ENCODE measurements at regions not wholly inside any gene's neighbourhood (a gene's known extent, or its start where the extent isn't known, plus 50 kb on each side); places are given as distances from the start of the nearest gene placed in this dataset.

DNA sequence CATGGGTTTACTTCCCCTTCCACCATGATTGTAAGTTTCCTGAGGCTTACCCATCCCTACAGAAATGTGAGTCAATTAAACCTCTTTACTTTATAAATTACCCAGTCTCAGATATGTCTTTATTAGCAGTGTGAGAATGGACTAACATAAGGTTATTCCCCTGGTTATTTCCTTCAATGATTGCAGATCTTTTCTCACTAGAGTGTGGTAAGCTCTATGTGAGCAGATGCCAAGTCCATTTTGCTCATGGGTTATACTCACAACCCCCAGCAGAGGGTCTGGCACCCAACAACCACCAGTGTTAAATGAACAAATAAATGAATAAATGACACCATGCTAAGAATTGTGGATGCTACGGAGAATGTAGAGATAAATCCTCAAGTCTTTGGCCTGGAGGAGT, 472.8 kb downstream of the LIG4 start:
- Mint-ChIP-seq H3K27me3 (ENCODE audit: low read depth) (no peaks in the 10 kb centered on the region), H3K36me3 (ENCODE audit: low read depth) (no peaks in the 10 kb centered on the region), H3K4me1 (ENCODE audit: low read depth) (no peaks in the 10 kb centered on the region), H3K27ac (ENCODE audit: unreplicated experiment) (no peak overlapping the region), H3K9me3 (ENCODE audit: low read depth) (no peaks in the 10 kb centered on the region), H3K4me3 (ENCODE audit: unreplicated experiment) (no peak overlapping the region)
- no peak for DNase-seq (ENCODE audit: low spot score)
- TF ChIP-seq, protein P1, sequence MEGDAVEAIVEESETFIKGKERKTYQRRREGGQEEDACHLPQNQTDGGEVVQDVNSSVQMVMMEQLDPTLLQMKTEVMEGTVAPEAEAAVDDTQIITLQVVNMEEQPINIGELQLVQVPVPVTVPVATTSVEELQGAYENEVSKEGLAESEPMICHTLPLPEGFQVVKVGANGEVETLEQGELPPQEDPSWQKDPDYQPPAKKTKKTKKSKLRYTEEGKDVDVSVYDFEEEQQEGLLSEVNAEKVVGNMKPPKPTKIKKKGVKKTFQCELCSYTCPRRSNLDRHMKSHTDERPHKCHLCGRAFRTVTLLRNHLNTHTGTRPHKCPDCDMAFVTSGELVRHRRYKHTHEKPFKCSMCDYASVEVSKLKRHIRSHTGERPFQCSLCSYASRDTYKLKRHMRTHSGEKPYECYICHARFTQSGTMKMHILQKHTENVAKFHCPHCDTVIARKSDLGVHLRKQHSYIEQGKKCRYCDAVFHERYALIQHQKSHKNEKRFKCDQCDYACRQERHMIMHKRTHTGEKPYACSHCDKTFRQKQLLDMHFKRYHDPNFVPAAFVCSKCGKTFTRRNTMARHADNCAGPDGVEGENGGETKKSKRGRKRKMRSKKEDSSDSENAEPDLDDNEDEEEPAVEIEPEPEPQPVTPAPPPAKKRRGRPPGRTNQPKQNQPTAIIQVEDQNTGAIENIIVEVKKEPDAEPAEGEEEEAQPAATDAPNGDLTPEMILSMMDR (IDR thresholded peaks at IDR 0.05) = no peak

DNA sequence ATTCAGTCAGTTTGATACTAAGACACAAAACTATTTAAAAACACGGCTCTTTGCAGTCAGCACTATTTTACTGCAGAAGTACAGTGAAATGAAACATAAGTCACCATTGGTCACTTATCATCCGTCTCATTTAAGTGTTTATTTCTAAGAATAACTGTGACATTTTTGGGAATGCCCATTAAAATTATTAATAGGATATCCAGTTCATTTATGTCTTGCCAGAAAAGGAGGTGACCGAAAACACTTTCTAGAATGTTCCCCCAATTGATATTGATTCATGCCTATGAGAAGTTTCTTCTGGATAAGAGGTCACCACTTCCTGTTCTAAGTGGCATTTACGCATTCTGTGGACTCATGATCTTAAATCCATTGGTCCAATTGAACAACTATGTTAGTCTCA, 477.3 kb downstream of the LIG4 start:
- Mint-ChIP-seq H3K27ac (ENCODE audit: unreplicated experiment) (no peak overlapping the region), H3K36me3 (ENCODE audit: low read depth) (no peaks in the 10 kb centered on the region), H3K9me3 (ENCODE audit: low read depth) (no peaks in the 10 kb centered on the region), H3K27me3 (ENCODE audit: low read depth) (no peaks in the 10 kb centered on the region), H3K4me1 (ENCODE audit: low read depth) (no peaks in the 10 kb centered on the region), H3K4me3 (ENCODE audit: unreplicated experiment) (no peak overlapping the region)
- no peak for DNase-seq (ENCODE audit: low spot score)
- TF ChIP-seq, protein P1 (IDR thresholded peaks at IDR 0.05) = no peak

DNA sequence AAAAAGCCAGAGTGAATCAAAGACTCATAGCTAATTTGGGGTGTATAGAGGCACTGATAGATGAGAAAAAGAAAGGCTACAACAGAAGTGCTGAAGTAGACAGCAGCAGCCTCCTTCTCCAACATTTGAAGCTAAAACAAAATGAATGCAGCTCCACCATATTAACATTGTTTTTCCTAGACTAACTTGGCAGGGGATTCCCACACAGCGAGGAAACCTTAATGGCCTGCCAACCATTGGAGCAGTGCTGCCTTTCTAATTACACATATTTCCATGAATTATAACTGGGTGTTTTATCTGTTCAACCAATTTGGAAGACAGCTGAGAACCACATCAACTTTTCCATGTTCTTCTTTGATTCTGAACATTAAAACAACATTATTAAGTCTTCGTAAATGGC, 478.6 kb downstream of the LIG4 start:
- no peak for DNase-seq (ENCODE audit: low spot score)
- no peak overlapping the region for H3K27ac Mint-ChIP-seq (ENCODE audit: unreplicated experiment)
- H3K36me3 Mint-ChIP-seq (ENCODE audit: low read depth) = no peaks in the 10 kb centered on the region
- no peaks in the 10 kb centered on the region for H3K4me1 Mint-ChIP-seq (ENCODE audit: low read depth)
- TF ChIP-seq, protein P1 (IDR thresholded peaks at IDR 0.05) = no peak
- no peak overlapping the region for H3K4me3 Mint-ChIP-seq (ENCODE audit: unreplicated experiment)
- H3K27me3 Mint-ChIP-seq (ENCODE audit: low read depth) = no peaks in the 10 kb centered on the region
- no peaks in the 10 kb centered on the region for H3K9me3 Mint-ChIP-seq (ENCODE audit: low read depth)

DNA sequence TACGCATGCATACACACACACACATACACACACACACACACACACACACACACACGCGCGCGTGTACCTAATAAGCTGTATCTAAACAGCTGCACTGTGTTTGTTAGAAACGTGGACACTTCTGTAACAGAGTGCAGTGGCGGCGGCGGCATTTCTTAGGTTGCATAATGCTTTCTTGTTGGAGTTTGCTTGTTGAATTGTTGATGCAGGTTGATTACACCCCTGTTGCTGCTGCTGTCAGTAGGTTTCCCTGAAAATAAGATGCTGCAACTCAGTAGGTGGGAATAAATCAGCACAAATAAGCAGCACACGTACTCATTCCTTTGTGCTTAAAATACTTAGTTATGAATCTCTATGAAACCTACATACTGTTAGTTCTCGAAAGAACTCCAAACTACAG, 479.2 kb downstream of the LIG4 start:
- Mint-ChIP-seq H3K27ac (ENCODE audit: unreplicated experiment) (no peak overlapping the region), H3K4me1 (ENCODE audit: low read depth) (no peaks in the 10 kb centered on the region), H3K9me3 (ENCODE audit: low read depth) (no peaks in the 10 kb centered on the region), H3K4me3 (ENCODE audit: unreplicated experiment) (no peak overlapping the region), H3K27me3 (ENCODE audit: low read depth) (no peaks in the 10 kb centered on the region), H3K36me3 (ENCODE audit: low read depth) (no peaks in the 10 kb centered on the region)
- DNase-seq (ENCODE audit: low spot score) = no peak
- TF ChIP-seq, protein P1 (IDR thresholded peaks at IDR 0.05) = no peak

DNA sequence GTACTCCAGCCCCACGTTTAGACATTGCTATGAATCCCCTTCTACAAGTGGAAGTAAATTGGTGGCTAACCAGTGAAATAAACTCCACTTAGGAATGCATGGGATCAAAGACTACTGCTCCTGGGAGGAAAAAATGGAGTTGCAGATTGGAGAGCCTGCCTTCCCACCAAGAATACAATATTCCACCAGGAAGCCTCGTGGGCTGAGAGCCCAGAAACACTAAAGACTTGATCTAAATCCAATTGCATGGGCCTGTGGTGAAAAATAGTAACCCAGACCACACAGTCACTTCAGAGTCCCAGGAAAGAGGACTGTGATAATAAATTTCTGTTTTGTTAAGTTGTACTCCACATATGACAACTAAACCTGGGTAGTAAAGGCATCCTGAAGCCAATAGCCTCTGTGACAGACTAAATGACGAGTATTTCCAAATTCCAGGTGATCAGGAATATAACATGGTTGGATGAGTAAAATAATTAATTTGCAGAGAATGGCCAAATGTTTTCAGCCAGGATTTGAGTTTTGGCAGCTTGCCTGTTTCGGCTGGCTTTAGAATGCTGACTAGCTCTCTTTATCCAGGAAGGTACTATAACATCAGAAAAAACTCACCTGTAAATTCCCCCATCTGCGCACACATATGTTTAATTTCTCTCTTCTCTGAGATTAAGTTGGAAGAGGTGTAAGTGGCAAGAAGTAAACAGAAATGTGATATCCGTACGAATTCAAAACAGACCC, 480.3 kb downstream of the LIG4 start:
- TF ChIP-seq, protein P1 (IDR thresholded peaks at IDR 0.05) = no peak
- H3K27ac Mint-ChIP-seq (ENCODE audit: unreplicated experiment) = no peak overlapping the region
- H3K9me3 Mint-ChIP-seq (ENCODE audit: low read depth) = no peaks in the 10 kb centered on the region
- H3K4me3 Mint-ChIP-seq (ENCODE audit: unreplicated experiment) = no peak overlapping the region
- H3K4me1 Mint-ChIP-seq (ENCODE audit: low read depth) = peaks cover 3% of the 10 kb centered on the region
- no peaks in the 10 kb centered on the region for H3K27me3 Mint-ChIP-seq (ENCODE audit: low read depth)
- no peaks in the 10 kb centered on the region for H3K36me3 Mint-ChIP-seq (ENCODE audit: low read depth)
- no peak for DNase-seq (ENCODE audit: low spot score)

Measured in chondrocyte (in vitro differentiated cells).